ENCODE measurements at regions not wholly inside any gene's neighbourhood (a gene's known extent, or its start where the extent isn't known, plus 50 kb on each side); places are given as distances from the start of the nearest gene placed in this dataset.

GRCh38 chr1:157277913-157278312 lies 139.7 kb upstream of the ETV3 start:
- TF ChIP-seq ZNF274 (IDR thresholded peaks at IDR 0.05; ENCODE audit: low read depth, low read length): no peak
- TF ChIP-seq YY1 (IDR thresholded peaks at IDR 0.05; ENCODE audit: insufficient read depth, insufficient read length): no peak
